Osteoblast (primary cell): ENCODE measurements at regions not wholly inside any gene's neighbourhood (a gene's known extent, or its start where the extent isn't known, plus 50 kb on each side); places are given as distances from the start of the nearest gene placed in this dataset.

Experiments
- DNase-seq: peaks from one replicate; pipeline ENCODE4 v3.0.0; 2011; ENCODE audit warnings: low spot score, mixed read lengths; ENCODE audit not compliant: insufficient read length; ENCODE audit errors: missing footprints
- H2AFZ ChIP-seq: 2 replicates; pipeline ENCODE4 v1.6.0; 2011; ENCODE audit warnings: mild to moderate bottlenecking, low read length
- H3K27ac ChIP-seq: 2 replicates; pipeline ENCODE4 v1.5.1; 2011; ENCODE audit warnings: mild to moderate bottlenecking, low read depth, low read length, moderate library complexity
- H3K27me3 ChIP-seq: 2 replicates; pipeline ENCODE4 v1.6.0; 2012; ENCODE audit warnings: mild to moderate bottlenecking, control low read depth, inconsistent platforms, low read length, moderate library complexity; ENCODE audit not compliant: insufficient read depth
- H3K36me3 ChIP-seq: 2 replicates; pipeline ENCODE4 v1.5.1; 2011; ENCODE audit warnings: mild to moderate bottlenecking, low read length, control low read depth, moderate library complexity; ENCODE audit not compliant: insufficient read depth
- H3K4me1 ChIP-seq: 2 replicates; pipeline ENCODE4 v1.5.1; 2011; ENCODE audit warnings: mild to moderate bottlenecking, low read length, control low read depth, moderate library complexity; ENCODE audit not compliant: insufficient read depth
- H3K4me2 ChIP-seq: 2 replicates; pipeline ENCODE4 v1.6.0; 2011; ENCODE audit warnings: mild to moderate bottlenecking, low read length; ENCODE audit not compliant: insufficient read depth
- H3K4me3 ChIP-seq: fragments of 200-600 bp; sonication (generic); 3 replicates; pipeline ENCODE4 v1.5.1; 2012; ENCODE audit warnings: mild to moderate bottlenecking, low read length, inconsistent platforms; ENCODE audit not compliant: insufficient read depth
- H3K79me2 ChIP-seq: 2 replicates; pipeline ENCODE4 v1.6.0; 2012; ENCODE audit warnings: mild to moderate bottlenecking, low read length, control low read depth, inconsistent platforms; ENCODE audit not compliant: insufficient read depth
- H3K9me3 ChIP-seq: 2 replicates; pipeline ENCODE4 v1.5.1; 2011; ENCODE audit warnings: low read depth, low read length, control low read depth
- H4K20me1 ChIP-seq: 2 replicates; pipeline ENCODE4 v1.6.0; 2012; ENCODE audit warnings: mild to moderate bottlenecking, low read length, control low read depth; ENCODE audit not compliant: insufficient read depth
- CTCF ChIP-seq: IDR thresholded peaks from 2 replicates; pipeline ENCODE4 v1.5.1; 2011; ENCODE audit warnings: mild to moderate bottlenecking, low read depth, low read length, moderate library complexity; ENCODE audit errors: extremely low read depth

DNA sequence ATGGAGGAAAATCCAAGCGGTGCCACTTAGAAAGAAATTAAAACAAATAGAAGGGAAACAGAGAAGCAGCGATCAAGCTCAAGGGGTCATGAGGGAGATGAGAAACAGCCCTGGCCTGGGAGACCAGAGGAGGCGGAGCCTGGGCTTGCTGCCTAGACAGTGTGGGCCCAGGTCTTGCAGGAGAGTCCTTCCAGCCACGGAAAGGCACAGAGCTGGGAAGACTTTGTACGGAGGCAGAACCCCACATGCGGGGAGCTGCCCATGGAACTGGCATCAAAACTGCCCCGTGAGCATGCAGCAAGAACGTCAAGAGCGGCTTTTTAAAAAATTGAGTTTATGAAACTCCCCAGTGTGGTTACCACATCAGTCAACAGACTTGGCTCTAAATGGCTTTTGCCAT lies 119.4 kb downstream of the IRX1 start:
- Histone ChIP-seq H3K9me3 (peaks cover 4% of the 10 kb centered on the region), H2AFZ (no peak overlapping the region), H3K79me2 (no peaks in the 10 kb centered on the region), H3K36me3 (no peaks in the 10 kb centered on the region), H3K4me1 (no peaks in the 10 kb centered on the region), H4K20me1 (no peaks in the 10 kb centered on the region), H3K27me3 (no peaks in the 10 kb centered on the region), H3K27ac (no peak overlapping the region), H3K4me2 (no peak overlapping the region), H3K4me3 (no peak overlapping the region)
- TF ChIP-seq CTCF, result no peak
- DNase-seq, result no peak

DNA sequence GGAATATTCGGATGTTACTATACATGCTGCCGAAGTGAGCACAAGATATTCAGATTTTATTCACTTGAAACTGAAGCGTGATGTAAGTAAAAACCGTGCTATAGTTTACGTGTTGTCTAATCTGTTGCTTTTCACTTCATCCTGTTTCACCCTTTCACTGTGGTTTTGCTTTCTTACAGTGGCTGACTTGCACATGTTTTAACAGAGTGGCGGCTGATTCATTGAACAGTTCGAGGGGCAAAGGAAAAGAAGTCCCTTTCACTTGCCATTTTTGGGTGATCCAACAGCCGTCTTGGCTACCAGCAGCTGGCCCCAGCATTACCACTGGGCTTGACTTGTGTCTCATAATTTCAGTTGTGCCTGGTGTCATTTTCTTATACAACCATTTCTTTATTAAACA lies 134.0 kb downstream of the IRX1 start:
- peaks cover 2% of the 10 kb centered on the region for H3K9me3 ChIP-seq
- no peak for TF ChIP-seq CTCF
- DNase-seq, result no peak

DNA sequence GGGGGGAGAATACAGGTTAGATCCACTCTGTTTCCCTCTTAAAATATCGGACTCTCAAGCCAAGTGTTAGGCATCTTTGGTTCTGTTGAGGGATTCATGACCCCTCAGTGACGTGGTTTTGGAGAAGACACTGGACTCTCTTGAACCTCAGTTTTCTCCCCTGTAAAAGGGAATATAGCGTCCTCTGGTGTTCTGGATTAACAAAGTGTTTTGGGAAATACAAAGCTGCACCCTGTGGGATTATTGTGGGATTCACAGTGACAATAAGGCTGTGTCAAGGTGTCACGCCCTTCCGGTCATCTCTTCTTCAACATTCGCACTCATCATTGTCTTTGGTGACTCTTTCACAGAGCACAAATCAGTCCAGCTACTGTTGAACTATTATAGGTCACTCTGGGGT lies 139.0 kb downstream of the IRX1 start:
- Histone ChIP-seq H3K36me3 (no peaks in the 10 kb centered on the region), H3K4me1 (no peaks in the 10 kb centered on the region), H2AFZ (no peak overlapping the region), H3K9me3 (peaks cover 2% of the 10 kb centered on the region), H4K20me1 (no peaks in the 10 kb centered on the region), H3K27ac (no peak overlapping the region), H3K27me3 (no peaks in the 10 kb centered on the region), H3K4me3 (no peak overlapping the region), H3K79me2 (no peaks in the 10 kb centered on the region), H3K4me2 (no peak overlapping the region)
- TF ChIP-seq CTCF, result no peak
- no peak for DNase-seq

More for the DNA sequence above, 134.0 kb downstream of the IRX1 start:
- H3K4me1 ChIP-seq, result no peaks in the 10 kb centered on the region
- no peaks in the 10 kb centered on the region for H3K36me3 ChIP-seq
- H2AFZ ChIP-seq, result no peak overlapping the region
- no peak overlapping the region for H3K4me2 ChIP-seq
- H3K79me2 ChIP-seq, result no peaks in the 10 kb centered on the region
- H3K27ac ChIP-seq, result no peak overlapping the region
- no peak overlapping the region for H3K4me3 ChIP-seq
- no peaks in the 10 kb centered on the region for H4K20me1 ChIP-seq
- no peaks in the 10 kb centered on the region for H3K27me3 ChIP-seq

DNA sequence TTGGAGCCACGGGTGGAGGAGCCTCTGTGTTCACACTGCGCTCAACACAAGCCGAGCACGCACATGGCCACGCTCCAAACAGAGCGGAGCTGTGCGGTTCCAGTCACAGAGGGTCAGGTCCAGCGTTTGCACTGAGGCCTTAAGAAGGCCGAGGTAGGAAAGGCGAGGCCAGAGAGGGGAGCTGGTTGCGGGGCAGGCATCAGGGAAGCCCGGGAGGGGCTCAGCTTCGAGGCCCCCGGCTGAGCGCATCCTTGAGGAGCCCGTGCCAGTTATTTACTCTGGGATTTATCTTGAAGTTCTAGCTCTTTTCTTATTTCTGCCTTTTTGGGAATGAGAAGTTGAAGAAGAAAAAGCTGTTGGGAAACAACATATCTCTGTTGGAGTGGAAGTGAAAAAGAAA lies 140.8 kb downstream of the IRX1 start:
- Histone ChIP-seq H3K4me2 (no peak overlapping the region), H3K9me3 (peaks cover 2% of the 10 kb centered on the region), H2AFZ (no peak overlapping the region), H3K36me3 (no peaks in the 10 kb centered on the region), H3K27me3 (no peaks in the 10 kb centered on the region), H3K4me1 (no peaks in the 10 kb centered on the region), H4K20me1 (no peaks in the 10 kb centered on the region), H3K27ac (no peak overlapping the region), H3K4me3 (no peak overlapping the region), H3K79me2 (no peaks in the 10 kb centered on the region)
- TF ChIP-seq CTCF, result no peak
- peak; percentile 62 for DNase-seq
